IMR-90 (cell line): ENCODE measurements at regions not wholly inside any gene's neighbourhood (a gene's known extent, or its start where the extent isn't known, plus 50 kb on each side); places are given as distances from the start of the nearest gene placed in this dataset.
A peak's percentile ranks its signal among the peaks of the same experiment; 100 is the strongest.

Experiments
- CEBPB ChIP-seq: IDR thresholded peaks from 2 replicates; pipeline ENCODE4 v1.6.1; 2012; ENCODE audit warnings: low read depth, low read length, improper control_type of control experiment
- CHD1 ChIP-seq: IDR thresholded peaks from 2 replicates; pipeline ENCODE4 v1.6.1; 2012; ENCODE audit warnings: low read depth, low read length, improper control_type of control experiment
- USF2 ChIP-seq: fragments of 150-350 bp; IDR thresholded peaks from 2 replicates; pipeline ENCODE4 v1.6.1; 2017; ENCODE audit warnings: mild to moderate bottlenecking, antibody characterized with exemption, low read length, low read depth

- TF ChIP-seq USF2 (peak; percentile 86), CHD1 (peak; percentile 34; the same call in 1 of the 2 replicates), CEBPB (no peak)
Observed at GRCh38 chr20:50304923-50305635, 114.4 kb downstream of the CEBPB start (continued).
